ENCODE measurements at regions not wholly inside any gene's neighbourhood (a gene's known extent, or its start where the extent isn't known, plus 50 kb on each side); places are given as distances from the start of the nearest gene placed in this dataset.
"Not testable (repeated sequence)": the region's sequence is repeated elsewhere in the genome, so short reads cannot be mapped to it uniquely, and the experiment has no call there.

DNA sequence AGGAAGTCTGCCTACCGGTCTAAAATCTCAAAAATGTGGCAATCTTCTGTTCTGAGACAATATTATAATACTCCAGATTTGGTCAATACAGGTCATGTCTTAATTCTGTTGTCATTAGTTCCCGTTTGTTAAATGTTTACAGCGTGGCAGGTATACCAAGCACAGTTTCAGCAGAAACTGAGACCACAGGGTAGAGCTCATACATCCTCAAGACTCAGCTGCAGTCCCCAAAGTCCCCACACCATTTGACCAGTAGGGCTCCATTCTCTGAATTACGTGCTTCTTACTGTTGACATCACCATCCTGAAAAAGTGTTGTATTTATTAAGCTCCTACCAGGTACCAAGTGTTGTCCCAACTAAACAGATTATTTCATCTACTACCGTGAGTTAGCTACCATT, 157.1 kb downstream of the MC4R start:
- FAIRE-seq = no peak
- no peak for DNase-seq (ENCODE audit: extremely low spot score, insufficient read length, low read depth)

DNA sequence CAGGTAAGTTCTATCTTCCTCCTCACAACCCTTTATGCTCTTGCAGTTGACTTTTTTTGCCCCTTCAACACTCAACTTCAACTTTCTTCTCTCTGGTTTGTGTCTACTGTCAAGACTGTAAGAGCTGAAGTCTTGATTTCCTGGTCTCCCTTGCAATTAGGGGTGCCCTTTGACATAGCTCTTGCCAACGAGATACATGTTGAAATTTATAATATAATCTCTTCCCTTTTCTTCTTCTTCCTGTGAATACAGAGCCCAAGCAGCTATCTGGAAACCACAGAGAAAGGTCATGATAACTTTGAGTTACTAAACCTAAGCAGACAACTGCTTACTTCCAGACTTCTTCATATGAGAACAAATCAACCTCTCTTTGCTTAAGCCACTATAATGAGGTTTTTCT, 163.5 kb downstream of the MC4R start:
- DNase-seq (ENCODE audit: extremely low spot score, insufficient read length, low read depth) (no peak), FAIRE-seq (no peak)

DNA sequence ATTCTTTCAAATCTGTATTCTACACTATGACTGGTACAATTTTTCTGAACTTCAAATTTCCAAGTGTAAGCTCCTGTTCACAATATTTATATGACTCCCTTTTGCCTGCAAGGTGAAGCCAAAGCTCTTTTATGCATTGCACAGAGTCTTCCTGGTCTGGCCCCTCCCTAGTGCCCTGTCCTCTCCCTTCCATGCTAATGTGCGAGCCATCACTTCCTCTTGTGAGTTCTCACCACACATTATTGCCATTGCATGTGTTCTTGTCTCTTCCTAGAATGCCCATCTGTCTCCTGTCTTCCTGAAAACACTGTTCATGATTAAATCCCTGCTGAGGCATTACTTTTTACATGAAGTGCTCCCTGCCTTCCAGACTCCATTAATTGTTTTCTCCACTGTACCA, 169.9 kb downstream of the MC4R start:
- DNase-seq (ENCODE audit: extremely low spot score, insufficient read length, low read depth) (no peak), FAIRE-seq (no peak)

DNA sequence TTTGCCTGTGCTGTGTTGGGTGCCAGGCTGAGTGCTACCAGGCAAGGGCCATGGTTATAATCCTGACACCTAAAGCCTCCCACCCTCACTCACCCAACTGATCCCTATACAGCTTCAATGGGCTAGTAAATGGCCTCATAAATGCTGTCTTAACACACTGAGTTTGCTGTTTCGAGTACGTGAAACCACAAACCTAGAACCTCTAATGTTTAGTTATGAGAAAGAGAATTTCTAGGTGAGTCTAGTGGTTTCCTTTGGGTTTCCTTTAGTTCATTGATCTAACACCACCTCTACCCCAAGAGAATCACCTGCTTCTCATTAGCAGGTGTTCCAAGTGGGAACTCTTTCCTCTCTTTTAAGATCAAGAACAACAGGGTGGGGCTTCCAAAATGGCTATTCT, 172.0 kb downstream of the MC4R start:
- DNase-seq (ENCODE audit: extremely low spot score, insufficient read length, low read depth) (no peak), FAIRE-seq (no peak)

DNA sequence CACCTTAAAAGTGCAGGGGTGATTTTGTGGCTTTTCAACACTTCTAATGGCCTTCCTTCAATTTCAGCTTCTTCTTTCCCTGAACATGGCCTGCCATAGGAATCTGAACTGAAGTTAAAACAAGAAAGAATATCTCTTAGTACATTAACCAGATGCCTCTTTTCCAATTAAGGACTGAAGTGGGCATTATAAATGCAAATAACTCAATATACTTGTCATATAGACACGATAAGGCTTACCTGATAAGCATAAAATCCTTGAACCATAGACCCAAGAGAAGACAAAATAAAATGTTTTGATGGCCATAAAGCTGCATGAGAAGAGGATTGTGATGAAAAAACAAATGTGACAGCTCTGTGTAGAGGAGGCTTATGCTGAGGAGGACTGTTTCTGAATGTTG, 173.1 kb downstream of the MC4R start:
- no peak for DNase-seq (ENCODE audit: extremely low spot score, insufficient read length, low read depth)
- no peak for FAIRE-seq

DNA sequence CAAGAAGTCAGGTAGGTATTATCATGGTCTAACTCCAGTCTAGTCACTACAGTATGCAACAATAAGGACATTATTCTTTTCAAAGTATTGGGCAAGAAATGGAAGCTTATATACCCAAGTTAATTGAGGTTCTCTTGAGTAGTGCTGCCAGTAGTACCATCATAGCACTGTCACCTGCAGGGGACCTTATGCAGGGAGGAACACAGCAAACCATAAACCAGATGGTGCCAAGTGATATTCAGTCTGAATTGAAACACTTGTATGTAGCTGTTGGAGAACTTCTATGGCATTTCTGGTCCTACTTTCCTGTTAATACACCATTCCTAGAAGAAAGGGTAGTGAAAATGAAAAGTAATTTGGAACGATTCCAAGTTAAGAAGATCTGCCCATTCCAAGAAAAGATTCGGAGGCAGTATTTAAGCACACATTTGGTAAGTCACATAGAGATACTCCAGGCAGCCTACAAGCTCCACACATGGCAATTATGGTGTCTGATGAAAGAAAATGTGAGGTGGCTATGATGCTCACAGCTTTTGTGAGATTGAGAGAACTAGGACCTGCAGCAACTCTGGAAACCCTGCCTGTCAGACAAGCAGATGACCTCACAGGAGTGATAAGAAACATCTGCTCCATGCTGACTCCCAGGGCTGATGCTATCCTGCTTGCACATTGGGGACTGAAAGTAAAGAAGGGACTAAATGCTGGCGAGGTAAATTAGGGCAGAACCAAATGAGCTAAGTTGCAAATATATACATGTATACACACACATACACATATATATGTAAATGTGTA, 174.7 kb downstream of the MC4R start:
- FAIRE-seq = no peak
- no peak for DNase-seq (ENCODE audit: extremely low spot score, insufficient read length, low read depth)

DNA sequence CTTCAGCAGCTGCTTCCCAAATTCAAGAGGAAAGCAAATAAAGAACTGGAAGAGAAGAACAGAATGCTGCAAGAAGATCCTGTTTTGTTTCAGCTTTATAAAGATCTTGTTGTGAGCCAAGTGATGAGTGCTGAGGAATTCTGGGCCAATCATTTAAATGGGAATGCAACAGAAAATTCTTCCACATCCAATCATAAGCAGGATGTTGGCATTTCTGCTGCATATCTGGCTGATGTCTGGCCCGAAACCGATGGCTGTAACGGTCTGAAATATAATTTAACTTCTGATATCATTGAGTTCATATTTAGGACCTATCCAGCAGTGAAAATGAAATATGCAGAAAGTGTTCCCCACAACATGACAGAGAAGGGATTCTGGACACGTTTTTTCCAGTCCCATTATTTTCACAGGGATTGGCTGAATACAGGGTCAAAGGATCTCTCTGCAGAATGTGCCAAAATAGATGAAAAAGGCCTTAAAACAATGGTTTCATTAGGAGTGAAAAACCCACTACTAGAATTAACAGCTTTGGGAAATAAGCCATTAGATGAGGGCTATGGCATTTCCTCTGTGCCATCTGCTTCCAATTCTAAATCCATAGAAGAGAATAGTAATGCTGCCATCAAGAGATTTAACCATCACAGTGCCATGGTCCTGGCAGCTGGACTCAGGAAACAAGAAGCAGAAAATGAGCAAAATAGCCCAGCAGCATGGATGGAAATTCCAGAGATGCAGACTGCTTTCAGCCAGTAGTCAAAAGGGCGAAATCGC, 175.6 kb downstream of the MC4R start:
- DNase-seq (ENCODE audit: extremely low spot score, insufficient read length, low read depth) (no peak), FAIRE-seq (no peak)

DNA sequence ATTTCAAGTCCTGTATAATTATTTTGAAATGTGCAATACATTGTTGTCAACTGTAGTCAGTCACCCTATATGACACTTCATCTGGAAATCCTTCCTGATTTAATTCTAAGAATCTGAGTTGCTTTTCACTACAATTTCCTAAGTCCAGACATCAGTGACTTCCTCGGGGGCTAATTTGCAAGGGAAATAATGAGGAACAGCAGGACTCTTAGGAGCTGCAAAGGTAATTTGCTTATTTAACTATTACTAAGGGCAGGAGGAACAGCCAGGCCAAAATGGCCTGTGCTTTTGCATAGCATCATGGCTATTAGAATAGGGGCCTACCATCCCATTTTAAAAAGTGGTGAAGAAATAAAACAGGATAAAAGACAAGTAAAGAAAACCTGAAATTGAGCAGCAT, 178.8 kb downstream of the MC4R start:
- FAIRE-seq = no peak

DNA sequence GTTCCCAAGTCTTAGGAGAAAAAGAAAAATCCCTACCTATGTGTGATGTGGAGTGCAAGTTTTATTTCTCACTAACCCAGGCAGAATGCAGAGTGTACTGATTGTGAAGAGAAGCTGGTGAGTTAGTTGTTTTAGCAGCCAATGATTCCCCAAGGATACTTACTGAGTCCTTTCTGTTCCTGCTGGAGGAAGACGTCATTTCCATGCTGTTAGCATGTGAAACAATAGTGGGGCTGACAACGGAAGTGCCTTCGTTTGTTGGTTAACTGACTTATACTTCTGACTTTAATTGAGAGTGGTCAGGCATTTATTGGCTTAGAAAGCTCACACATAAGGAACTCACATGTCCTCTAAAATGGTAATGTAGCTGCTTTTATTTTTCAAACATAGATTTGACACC, 180.6 kb downstream of the MC4R start:
- DNase-seq (ENCODE audit: extremely low spot score, insufficient read length, low read depth) (no peak), FAIRE-seq (no peak)

More for the DNA sequence above, 178.8 kb downstream of the MC4R start:
- no peak for DNase-seq (ENCODE audit: extremely low spot score, insufficient read length, low read depth)

DNA sequence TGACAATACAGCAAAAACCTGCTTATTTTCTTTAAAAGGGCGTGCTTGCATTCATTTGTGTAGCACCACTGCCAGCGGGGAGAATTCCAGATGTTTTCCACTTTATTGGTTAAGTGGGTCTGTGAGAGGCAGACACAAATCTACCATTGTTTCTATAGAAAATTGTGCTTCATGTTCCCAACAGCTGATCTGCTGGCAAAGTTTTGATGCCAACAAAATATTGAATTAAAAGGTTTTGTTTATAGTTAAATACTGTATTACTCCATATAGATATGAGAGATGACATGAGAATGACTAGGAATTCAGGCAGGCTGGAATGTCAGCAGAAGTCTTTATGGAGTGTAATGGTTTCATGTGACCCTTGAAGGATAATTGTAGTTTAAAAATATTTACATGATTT, 182.7 kb downstream of the MC4R start:
- no peak for DNase-seq (ENCODE audit: extremely low spot score, insufficient read length, low read depth)
- FAIRE-seq = no peak

DNA sequence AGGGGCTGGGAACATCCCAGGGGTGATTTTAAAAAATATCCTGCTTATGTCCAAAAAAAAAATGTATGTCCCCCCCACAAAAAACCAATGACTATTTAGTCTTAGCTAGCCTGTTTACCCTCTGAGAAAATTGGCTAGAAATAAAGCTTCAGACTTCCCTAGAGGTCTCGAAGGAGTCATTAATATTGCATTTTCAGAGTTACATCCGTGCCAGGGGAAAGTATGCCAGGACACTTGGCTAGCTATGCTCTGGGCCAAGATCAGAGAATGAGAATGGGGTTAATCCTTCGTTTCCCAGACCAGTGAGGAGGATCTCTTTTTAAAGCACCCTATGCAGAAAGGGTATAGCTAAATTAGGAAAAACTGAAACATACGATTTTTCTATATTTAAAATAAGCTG, 183.6 kb downstream of the MC4R start:
- DNase-seq (ENCODE audit: extremely low spot score, insufficient read length, low read depth) = no peak
- no peak for FAIRE-seq

DNA sequence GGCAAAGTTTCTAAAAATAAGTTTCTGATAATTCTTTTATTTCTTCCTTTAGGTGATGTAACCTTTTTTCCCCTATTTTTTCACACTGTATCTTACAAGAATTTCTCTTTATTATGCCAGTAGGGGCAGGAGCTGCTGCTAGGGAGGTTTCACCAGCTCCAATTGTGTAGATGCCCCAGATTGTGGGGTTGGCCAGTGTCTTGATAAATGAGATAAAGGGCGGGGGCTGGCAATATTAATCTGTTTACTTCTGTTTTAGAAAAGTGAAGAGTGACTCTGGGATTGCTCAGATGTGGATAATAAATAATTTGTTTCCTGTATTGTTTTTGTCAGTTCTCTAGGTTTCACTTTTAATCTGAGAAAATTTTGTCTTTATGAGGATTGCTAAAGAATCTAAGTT, 190.4 kb downstream of the MC4R start:
- DNase-seq (ENCODE audit: extremely low spot score, insufficient read length, low read depth) = no peak
- no peak for FAIRE-seq

DNA sequence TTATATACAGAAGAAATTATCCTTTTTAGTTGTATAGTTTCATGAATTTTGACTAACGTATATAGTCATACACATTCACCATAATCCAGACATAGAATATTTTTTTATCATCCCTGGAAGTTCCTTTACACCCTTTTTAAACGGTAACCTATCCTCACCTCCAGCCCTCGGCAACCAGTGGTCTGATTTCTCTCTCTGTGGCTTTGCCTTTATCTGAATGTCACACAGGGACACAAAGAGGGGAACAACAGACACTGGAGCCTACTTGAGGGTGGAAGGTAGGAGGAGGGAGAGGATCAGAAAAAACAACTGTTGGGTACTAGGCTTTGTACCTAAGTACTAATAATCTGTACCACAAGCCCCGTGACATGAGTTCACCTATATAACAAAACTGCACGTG, 191.9 kb downstream of the MC4R start:
- no peak for FAIRE-seq
- DNase-seq (ENCODE audit: extremely low spot score, insufficient read length, low read depth) = no peak

DNA sequence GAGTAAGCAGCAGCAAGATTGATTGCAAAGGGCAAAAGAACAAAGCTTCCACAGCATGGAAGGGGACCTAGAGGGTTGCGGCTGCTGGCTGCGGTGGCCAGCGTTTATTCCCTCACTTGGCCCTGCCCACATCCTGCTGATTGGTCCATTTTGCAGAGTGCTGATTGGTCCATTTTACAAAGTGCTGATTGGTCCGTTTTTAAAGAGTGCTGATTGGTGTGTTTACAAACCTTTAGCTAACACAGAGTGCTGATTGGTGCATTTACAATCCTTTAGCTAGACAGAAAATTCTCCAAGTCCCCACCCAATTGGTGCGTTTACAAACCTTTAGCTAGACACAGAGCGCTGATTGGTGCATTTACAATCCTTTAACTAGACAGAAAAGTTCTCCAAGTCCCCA, 194.4 kb downstream of the MC4R start:
- not testable (repeated sequence) for DNase-seq (ENCODE audit: extremely low spot score, insufficient read length, low read depth); FAIRE-seq

DNA sequence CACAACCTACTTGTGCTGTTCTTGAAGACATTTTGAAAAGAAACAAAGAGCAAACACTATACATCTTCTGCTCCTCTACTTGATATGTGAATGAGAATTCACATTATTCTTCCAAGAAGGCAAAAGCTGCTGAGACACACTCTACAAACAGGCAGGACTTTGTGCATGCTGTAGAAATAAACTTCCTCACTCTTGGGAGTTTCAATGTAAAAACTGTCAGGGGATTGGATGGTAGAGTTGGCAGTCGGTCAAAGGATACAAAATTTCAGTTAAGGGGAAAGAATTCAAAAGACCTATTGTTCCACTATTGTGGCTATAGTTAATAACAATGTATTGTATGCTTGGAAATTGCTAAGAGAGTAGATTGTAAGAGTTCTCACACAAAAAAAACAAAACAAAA, 196.3 kb downstream of the MC4R start:
- DNase-seq (ENCODE audit: extremely low spot score, insufficient read length, low read depth) = no peak
- FAIRE-seq = no peak

DNA sequence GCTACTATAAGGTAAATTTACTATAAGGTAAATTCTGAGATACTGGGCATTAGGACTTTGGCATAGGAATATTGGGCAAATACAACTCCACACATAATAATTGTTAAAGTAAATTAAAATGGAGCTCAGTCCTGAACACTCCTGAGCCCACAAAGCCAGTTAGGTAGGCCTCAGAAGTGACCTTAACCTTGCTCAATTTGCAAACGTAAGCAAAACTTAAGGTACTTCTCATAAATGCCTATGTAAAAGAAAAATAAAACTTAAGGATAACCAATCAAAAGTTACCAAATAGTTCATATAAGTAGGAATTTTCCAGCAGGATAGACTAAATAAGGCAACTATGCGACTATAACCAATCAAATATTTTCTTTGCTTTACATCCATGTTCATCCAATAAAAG, 197.7 kb downstream of the MC4R start:
- DNase-seq (ENCODE audit: extremely low spot score, insufficient read length, low read depth) (no peak), FAIRE-seq (no peak)

DNA sequence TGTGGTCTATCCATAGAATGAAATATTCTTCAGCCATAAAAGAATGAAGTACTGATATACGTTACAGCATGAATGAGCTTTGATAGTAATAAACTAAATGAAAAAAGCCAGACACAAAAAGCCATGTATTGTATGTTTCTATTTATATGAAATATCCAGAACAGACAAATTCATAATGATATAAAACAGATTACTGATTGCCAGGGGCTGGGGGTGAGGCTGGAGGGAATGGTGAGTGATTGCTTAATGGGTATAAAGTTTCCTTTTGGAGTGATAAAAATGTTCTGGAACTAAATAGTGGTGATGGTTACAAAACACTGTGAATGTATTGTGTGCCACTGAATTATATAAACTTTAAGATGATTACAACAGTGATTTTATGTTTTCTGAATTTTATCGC, 200.5 kb downstream of the MC4R start:
- FAIRE-seq = no peak
- DNase-seq (ENCODE audit: extremely low spot score, insufficient read length, low read depth) = no peak

DNA sequence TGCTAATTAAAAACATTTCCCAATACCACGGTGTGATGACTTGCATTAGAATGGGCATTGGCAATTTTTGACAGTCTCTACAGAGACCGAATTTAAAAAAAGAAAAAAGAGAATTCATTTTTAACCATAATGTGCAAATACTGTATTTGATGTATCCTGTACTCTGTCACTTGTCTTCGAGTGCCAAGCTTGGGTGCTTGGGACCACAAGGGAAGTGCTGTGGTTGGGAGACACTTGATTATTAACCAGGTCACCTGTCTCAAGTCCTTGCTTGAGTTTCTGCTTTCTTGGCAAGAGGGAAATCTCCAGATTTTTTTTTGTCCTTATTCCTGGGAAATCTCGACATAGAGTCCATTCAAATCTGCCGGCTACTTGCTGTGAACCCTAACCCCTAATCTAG, 209.0 kb downstream of the MC4R start:
- peak; percentile 75 for FAIRE-seq
- no peak for DNase-seq (ENCODE audit: extremely low spot score, insufficient read length, low read depth)

DNA sequence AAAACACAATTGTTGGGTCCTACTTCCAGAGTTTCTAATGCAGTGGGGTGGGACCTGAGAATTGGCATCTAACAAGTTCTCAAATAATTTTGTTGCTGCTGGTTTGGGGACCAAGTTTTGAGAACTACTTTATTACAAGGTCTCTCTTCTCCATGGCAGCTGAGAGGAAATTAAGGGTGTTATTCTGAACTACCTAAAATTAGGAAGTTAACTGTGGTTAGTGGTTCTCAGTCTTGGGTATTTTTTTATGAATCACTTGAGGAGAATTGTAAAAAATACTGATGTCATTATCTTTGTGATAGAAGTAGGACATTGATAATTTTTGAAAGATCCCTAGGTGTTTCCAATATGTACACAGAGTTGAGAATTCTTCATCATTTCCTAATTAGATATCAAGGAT, 210.2 kb downstream of the MC4R start:
- FAIRE-seq (peak; percentile 51), DNase-seq (ENCODE audit: extremely low spot score, insufficient read length, low read depth) (no peak)

DNA sequence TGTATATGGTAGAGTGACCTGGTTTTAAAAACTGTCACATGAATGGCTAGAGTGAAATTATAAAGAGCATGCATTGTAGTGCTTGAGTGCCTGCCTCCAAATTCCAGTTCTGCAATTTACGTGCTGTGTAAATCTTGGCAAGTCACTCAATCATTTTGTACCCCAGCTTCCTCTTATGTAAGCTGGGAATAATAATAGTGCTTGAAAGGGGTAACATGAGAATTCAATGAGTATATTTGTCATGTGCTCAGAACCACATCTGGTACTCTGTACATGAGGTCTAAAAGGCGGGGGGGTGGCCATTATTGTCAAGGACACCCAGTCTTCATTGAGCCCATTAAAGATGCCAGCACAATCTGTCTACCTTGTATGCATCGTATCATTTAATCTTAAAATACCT, 214.8 kb downstream of the MC4R start:
- FAIRE-seq (no peak), DNase-seq (ENCODE audit: extremely low spot score, insufficient read length, low read depth) (no peak)

DNA sequence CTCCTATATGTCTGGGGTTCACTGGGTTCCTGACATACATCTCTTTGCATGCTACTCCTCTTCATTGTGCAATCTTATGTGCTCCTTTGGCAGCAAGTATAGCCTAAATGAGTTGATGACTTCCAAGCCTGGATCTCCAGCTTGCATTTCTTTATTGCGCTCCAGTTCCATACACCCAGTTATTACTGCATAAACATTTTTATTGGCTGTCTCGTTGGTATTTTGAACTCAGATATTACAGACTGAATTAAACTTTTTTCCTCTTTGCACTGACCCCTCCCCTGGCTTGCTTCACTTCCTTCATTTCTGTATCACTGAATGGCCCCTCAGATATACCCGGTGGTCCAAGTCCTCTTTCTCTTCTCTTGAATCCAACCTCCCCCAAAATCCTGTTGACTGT, 219.2 kb downstream of the MC4R start:
- FAIRE-seq (no peak), DNase-seq (ENCODE audit: extremely low spot score, insufficient read length, low read depth) (no peak)

DNA sequence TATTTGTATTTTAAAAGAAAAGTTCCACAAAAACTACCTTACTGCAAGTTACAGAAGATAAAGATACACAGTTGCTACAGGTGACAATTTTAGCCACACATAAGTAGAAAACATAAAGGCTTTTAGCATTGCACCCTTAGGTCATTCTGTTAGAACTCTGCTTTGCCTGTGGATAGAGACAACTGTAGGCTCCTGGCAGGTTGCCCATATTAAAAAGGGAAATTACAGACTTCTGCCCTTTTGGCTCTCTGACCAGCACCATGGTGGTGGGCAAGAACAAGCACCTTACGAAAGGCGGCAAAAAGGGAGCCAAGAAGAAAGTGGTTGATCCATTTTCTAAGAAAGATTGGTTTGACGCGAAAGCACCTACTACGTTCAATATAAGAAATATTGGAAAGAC, 223.3 kb downstream of the MC4R start:
- FAIRE-seq (no peak), DNase-seq (ENCODE audit: extremely low spot score, insufficient read length, low read depth) (no peak)
